ENCODE measurements at regions not wholly inside any gene's neighbourhood (a gene's known extent, or its start where the extent isn't known, plus 50 kb on each side); places are given as distances from the start of the nearest gene placed in this dataset.
A peak's percentile ranks its signal among the peaks of the same experiment; 100 is the strongest.

DNA sequence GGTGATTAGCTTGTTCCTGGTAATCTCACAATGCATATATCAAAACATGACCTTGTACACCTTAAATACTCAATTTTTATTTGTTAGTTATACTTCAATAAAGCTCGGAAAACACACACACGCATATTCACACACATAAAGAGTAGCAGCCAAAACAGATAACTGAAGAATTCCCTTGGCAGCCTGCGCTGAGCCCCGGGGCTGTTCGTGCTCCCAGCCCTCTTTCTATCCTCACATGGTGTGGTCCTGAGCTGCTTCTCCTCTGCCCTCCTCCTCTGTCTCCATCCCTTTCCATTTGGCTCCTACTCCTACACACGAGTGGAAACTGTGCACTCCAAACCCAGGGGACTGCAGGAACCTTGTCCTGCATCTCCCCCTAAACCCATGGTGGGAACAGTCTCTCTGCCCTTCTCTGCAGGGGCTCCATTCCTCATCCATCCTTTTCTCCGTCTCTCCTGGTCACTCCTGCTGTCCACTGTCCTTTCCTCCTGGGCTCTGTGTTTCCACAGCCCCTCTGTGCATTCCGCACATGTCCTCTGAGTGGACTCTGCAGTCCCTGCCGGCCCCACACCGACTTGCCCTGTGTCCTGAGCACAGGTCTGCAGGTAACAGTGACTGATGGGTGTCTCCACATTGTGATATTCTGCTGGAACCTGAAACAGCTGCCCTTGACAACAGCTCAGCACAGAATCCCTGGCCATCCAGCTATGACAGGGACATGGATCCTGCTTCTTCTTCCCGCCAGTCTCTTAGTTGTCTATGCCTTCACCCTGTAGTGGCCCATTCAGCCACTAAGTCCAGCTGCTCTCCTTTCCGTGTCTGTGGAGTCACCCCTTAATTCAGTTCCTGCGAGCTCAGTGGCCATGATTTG lies 216.8 kb upstream of the ZNF32 start:
- peaks cover 4% of the 10 kb centered on the region for H3K9me3 Mint-ChIP-seq
- H3K27me3 Mint-ChIP-seq = no peaks in the 10 kb centered on the region
- no peak overlapping the region for H3K4me3 Mint-ChIP-seq
- H3K36me3 Mint-ChIP-seq = no peaks in the 10 kb centered on the region
- no peak overlapping the region for H3K27ac Mint-ChIP-seq
- ATAC-seq = no peak
- no peaks in the 10 kb centered on the region for H3K4me1 Mint-ChIP-seq

DNA sequence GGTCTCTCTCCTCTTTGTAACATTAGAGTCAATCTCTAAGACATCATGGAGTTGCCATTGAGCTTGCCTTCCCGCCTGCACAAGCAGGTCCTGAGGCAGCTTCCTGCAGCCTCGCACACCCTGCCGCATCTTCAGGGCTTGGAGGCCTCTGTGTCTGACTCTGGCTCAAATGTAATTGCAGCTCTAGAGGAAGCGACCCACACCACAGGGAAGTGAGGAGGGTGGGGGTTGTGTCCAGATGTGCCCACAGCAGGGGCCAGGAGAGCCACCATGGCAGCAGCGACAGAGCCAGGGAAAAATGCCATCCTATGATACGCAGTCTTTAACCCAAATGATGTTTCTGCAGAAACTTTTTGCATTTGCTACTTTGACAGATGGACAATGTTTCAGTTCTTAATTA lies 216.0 kb upstream of the ZNF32 start:
- no peaks in the 10 kb centered on the region for H3K36me3 Mint-ChIP-seq

DNA sequence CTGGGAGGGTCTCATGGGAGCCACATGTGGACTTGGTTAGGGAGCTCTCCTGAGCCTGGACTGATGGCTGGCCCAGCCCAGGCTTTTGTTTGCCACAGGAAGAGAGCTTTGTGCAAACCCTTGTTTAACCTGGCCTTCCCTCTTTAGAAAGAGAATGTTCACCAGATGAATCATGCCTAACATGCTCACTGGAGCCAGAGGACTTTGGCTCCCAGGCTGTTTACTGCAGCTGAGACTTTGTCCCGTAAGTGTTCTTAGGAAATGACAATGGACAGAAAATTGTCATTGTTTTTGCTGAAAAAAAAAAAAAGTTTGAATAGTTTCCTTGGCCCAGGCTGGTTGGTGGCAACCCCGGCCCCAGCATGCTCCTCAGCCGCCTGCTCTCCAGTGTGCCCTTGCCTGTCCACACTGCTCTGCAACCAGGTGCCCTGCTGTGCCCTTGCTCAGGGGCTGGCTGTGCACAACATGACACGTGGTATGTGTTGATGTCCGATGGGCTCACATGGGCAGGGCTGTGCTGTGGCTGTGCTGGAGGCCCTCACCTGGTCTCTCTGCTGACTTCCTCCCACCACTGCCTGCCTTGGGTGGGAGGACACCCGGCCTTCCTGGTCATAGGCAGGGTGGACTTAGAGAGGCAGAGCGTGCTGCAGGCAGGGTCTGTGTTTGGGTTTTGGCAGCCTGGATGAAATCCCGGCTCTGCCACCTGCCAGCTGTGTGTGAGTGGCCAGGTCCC lies 215.3 kb upstream of the ZNF32 start:
- H3K4me3 Mint-ChIP-seq = no peak overlapping the region
- H3K4me1 Mint-ChIP-seq = no peaks in the 10 kb centered on the region
- peak; percentile 9 for ATAC-seq
- no peaks in the 10 kb centered on the region for H3K36me3 Mint-ChIP-seq
- no peak overlapping the region for H3K27ac Mint-ChIP-seq
- H3K9me3 Mint-ChIP-seq = peaks cover 4% of the 10 kb centered on the region
- no peaks in the 10 kb centered on the region for H3K27me3 Mint-ChIP-seq

More for the DNA sequence above, 216.0 kb upstream of the ZNF32 start:
- Mint-ChIP-seq H3K4me3 (no peak overlapping the region), H3K9me3 (peaks cover 4% of the 10 kb centered on the region), H3K4me1 (no peaks in the 10 kb centered on the region), H3K27ac (no peak overlapping the region), H3K27me3 (no peaks in the 10 kb centered on the region)
- no peak for ATAC-seq

DNA sequence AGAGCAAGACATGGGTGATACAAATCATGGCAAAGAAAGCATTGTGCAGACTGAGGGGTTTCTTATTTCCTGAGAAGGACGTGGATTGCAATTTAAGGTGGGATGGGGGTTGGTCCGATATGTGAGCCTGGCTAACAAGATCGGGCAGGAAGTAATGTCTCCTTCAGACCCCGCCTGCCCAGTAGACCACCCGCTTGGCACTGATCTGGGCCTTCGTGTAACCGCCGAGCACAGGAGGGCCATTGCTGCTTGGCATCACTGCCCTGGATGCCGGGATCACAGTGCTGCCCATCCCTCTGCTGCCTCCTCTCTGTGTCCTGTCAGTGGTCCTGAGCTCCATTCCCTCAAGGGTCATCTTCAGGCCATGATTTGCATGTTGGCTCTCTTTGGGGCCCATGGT lies 214.6 kb upstream of the ZNF32 start:
- no peak for ATAC-seq
- no peaks in the 10 kb centered on the region for H3K4me1 Mint-ChIP-seq
- no peaks in the 10 kb centered on the region for H3K36me3 Mint-ChIP-seq
- H3K27me3 Mint-ChIP-seq = no peaks in the 10 kb centered on the region
- no peak overlapping the region for H3K4me3 Mint-ChIP-seq
- H3K27ac Mint-ChIP-seq = no peak overlapping the region
- H3K9me3 Mint-ChIP-seq = peaks cover 4% of the 10 kb centered on the region

DNA sequence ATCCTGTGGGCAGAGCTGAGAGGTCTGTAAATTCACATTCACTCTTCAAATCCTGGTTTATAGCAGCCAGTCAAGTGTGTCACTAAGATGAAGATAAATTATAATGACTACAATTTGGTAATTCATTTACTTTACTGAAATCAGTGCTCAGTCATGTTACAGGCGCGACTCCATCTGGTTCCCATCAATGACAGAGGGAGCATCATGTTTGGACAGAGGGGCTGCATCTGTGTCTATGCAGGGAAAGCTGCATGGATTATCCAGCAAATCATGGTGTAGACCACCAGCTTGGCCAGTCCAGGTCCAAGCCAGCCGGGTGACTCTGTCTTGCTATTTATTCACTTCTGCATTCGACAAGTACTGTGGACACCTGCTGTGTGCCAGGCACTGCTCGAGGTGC lies 214.1 kb upstream of the ZNF32 start:
- Mint-ChIP-seq H3K9me3 (peaks cover 4% of the 10 kb centered on the region), H3K27ac (no peak overlapping the region), H3K27me3 (no peaks in the 10 kb centered on the region), H3K36me3 (no peaks in the 10 kb centered on the region), H3K4me3 (no peak overlapping the region), H3K4me1 (no peaks in the 10 kb centered on the region)
- ATAC-seq = no peak

DNA sequence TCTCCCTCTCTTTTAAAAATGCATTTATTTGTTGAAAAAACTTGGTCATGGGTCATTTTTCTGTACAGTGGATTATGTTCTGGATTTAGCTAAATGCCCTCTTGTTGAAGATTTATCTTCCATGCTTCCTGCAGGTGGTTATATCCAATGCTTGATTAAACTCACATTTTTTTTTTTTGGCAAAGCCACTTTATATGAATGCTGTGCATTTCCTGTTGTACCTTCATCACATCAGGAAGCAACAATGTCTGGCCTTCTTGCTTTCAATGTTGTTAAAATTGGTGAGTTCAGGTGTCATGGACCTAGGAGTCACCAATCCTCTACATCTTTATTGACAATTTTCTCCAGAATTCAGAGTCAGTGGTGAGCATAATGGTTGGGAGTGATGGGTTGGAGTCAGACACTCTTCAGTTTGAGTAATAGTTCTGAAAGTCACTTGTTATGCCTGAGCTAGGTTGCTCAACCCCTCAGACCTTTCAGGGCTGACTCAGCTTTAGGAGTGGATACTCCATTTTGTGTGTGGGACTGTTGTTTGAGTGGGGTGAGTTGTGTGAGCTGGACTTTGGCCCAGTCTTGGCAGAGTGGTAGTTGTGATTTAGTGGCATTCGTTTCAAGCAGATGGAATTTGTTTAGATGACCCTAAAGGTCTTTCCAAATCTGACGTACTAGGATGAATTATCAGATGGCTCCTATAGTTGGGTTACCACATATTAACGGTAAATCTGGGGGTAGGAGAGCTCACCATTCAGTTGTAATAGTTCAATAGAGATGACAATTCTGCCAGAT lies 213.5 kb upstream of the ZNF32 start:
- H3K27me3 Mint-ChIP-seq = no peaks in the 10 kb centered on the region
- no peaks in the 10 kb centered on the region for H3K4me1 Mint-ChIP-seq
- H3K4me3 Mint-ChIP-seq = no peak overlapping the region
- no peak for ATAC-seq
- no peak overlapping the region for H3K27ac Mint-ChIP-seq
- peaks cover 4% of the 10 kb centered on the region for H3K9me3 Mint-ChIP-seq
- H3K36me3 Mint-ChIP-seq = no peaks in the 10 kb centered on the region

DNA sequence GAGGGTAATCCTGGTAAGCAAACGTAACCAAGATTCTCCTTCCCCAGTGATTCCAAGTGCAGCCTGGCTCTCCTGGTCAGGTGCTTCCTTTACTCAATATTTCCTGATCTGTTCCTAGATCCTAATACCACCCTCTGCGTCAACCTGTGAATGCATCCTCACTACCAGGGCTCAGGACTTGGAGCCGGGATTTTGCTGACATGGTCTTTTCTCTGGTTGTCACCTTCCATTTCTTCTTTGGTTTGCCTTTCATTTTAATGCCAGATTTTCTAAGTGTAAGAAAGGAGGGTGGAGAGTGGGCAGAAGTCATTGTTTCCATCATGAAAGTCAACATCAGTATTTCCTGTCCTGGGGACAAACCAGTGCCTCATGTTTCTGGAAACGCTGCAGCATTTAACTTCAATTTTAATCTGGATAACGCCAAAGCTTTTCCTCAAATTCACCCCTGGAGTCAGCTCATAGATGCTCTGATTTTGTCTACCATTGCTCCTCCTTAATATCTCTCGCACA lies 210.4 kb upstream of the ZNF32 start:
- Mint-ChIP-seq H3K27me3 (no peaks in the 10 kb centered on the region), H3K4me1 (no peaks in the 10 kb centered on the region), H3K36me3 (no peaks in the 10 kb centered on the region), H3K4me3 (no peak overlapping the region), H3K27ac (no peak overlapping the region), H3K9me3 (peaks cover 4% of the 10 kb centered on the region)
- ATAC-seq = no peak

DNA sequence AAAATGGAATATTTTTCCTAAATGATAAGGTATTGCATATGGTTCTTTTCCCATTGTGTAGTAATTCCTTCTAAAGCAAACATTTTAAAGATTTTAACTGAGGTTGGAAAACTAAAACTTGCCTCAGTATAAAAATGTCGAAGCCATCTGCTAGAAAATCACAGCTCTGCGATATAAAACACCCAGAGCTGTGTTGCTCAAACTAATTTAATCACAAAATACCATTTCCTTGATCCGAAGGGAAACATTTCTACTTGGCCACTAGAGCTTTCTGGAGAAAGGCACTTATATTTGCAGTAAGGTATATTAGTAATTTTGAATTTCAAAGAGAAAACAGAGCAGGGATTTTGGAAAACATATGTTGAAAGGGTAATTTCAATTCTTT lies 209.2 kb upstream of the ZNF32 start:
- Mint-ChIP-seq H3K4me3 (no peak overlapping the region), H3K9me3 (peaks cover 4% of the 10 kb centered on the region), H3K36me3 (no peaks in the 10 kb centered on the region), H3K27me3 (no peaks in the 10 kb centered on the region), H3K27ac (no peak overlapping the region), H3K4me1 (no peaks in the 10 kb centered on the region)
- ATAC-seq = no peak

DNA sequence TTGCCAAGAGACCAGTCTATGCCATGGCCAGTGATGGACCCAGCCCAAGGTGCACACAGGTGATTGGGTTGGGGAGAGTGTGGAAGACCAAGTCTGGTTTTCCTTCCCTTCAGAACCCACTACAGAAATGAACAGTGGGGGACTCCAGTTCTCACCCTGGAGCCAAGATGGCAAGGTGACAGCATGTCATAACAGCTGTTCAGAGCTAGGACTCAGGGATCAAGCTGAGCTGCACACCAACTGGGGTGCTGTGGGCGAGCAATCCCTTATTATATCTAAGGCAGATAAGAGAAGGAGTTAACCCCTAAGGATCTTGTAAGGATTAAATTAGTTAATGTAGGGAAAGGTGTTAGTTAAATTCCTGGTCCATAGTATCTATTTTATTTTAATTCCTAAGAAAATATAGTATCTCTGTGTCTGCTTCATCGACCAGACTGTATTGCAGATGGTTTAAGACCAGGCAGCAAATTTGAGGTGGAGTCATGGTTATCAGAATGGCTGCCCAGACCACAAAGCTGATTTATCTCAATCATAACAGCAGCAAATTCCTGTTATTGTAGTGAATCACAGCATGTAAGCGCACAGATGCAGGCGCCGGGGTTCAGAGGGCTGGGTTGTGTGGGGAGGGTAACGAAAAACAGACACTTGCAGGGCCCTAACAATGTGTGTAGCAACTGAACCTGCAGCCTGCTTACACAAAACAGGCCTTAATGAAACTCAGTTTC lies 208.7 kb upstream of the ZNF32 start:
- no peak overlapping the region for H3K27ac Mint-ChIP-seq
- H3K4me3 Mint-ChIP-seq = no peak overlapping the region
- no peaks in the 10 kb centered on the region for H3K4me1 Mint-ChIP-seq
- peaks cover 4% of the 10 kb centered on the region for H3K9me3 Mint-ChIP-seq
- H3K27me3 Mint-ChIP-seq = no peaks in the 10 kb centered on the region
- no peak for ATAC-seq
- H3K36me3 Mint-ChIP-seq = no peaks in the 10 kb centered on the region

DNA sequence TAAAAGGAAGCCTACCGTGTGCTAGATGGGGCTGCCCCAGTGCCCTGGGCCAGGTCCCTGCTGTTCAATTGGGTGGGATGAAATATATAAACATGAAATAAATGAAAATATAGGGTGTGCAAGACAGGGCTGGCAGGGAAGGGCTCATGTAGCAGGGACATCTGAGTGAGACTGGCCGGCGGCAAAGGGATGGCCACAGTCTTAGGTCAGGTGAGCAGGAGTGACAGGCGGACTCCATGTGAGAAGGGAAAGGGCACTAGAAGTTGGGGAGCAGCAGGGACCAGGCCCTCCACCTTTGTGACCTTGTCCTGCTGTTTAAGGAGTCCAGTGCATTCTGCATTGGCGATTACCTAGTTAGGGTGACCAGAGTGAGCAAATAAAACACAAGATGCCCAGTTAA lies 207.6 kb upstream of the ZNF32 start:
- Mint-ChIP-seq H3K9me3 (no peaks in the 10 kb centered on the region), H3K36me3 (no peaks in the 10 kb centered on the region), H3K4me3 (no peak overlapping the region), H3K4me1 (no peaks in the 10 kb centered on the region), H3K27ac (no peak overlapping the region), H3K27me3 (no peaks in the 10 kb centered on the region)
- ATAC-seq = no peak

DNA sequence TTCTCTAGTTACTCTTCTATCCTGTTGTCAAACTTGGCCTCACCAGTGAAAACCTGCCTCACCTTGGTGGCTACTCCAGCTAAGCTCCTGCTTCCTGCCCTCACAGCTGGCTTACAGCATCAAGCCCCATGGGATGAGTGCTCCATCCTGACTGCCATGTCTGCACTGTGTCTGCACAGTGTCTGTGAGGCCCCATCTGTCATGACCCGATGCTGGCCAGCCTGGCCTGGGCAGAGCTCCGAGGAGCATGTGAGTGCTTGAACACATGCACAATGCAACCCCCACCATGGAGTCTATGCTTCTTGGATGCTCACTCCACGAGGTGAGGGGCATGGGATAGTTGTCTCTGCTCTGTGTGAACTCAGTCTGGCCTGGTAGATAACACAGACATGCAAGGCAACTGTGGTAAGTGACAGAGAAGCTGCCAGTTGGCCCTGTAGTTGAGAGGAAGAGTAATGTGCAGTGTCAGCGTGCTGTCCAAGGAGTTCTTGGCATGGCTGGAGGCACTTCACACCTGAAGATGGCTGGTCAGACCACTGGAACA lies 207.1 kb upstream of the ZNF32 start:
- H3K4me1 Mint-ChIP-seq = no peaks in the 10 kb centered on the region
- no peak overlapping the region for H3K4me3 Mint-ChIP-seq
- no peak overlapping the region for H3K27ac Mint-ChIP-seq
- H3K27me3 Mint-ChIP-seq = no peaks in the 10 kb centered on the region
- no peak for ATAC-seq
- no peaks in the 10 kb centered on the region for H3K36me3 Mint-ChIP-seq
- H3K9me3 Mint-ChIP-seq = no peaks in the 10 kb centered on the region

DNA sequence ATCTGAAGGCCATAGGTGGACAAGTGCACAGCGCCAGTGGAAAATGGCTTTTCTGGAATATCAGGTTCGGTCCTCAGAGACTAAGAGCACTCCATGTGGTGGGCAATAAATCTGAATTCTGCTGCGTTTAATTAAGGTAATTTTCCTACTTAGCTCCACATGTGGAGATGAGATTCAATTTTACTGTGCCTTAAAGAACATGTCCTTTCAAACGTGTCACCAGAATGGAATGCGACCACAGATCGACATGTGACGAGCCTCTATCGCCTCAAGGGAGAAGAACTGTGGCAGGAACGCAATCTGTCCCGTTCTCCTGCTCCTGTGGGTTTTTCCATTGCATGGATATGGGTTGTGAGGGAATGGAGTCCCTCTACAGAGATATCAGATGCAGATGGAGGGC lies 205.3 kb upstream of the ZNF32 start:
- Mint-ChIP-seq H3K9me3 (no peaks in the 10 kb centered on the region), H3K27me3 (no peaks in the 10 kb centered on the region), H3K4me1 (no peaks in the 10 kb centered on the region), H3K27ac (no peak overlapping the region), H3K4me3 (no peak overlapping the region), H3K36me3 (no peaks in the 10 kb centered on the region)
- no peak for ATAC-seq

DNA sequence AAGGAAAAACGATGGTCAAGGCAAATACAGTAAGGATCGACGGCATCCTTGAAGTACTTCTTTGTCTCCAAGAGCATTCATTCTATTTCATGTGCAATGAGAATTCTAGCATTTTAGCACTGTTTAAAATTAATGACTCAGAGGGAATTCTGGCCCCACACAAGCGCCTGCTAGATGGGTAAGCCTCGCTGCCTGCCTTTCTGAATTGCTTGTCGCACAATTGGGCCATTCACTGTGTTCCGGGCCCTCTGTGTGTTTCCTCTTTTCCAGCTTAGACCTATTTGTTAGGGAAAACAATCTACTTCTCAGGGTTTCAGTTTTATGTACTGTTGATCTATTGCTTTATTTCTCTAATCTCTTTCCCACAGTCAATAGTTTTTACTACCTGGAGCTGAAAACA lies 204.7 kb upstream of the ZNF32 start:
- Mint-ChIP-seq H3K4me3 (no peak overlapping the region), H3K4me1 (no peaks in the 10 kb centered on the region), H3K27me3 (no peaks in the 10 kb centered on the region), H3K36me3 (no peaks in the 10 kb centered on the region), H3K9me3 (no peaks in the 10 kb centered on the region), H3K27ac (no peak overlapping the region)
- no peak for ATAC-seq

DNA sequence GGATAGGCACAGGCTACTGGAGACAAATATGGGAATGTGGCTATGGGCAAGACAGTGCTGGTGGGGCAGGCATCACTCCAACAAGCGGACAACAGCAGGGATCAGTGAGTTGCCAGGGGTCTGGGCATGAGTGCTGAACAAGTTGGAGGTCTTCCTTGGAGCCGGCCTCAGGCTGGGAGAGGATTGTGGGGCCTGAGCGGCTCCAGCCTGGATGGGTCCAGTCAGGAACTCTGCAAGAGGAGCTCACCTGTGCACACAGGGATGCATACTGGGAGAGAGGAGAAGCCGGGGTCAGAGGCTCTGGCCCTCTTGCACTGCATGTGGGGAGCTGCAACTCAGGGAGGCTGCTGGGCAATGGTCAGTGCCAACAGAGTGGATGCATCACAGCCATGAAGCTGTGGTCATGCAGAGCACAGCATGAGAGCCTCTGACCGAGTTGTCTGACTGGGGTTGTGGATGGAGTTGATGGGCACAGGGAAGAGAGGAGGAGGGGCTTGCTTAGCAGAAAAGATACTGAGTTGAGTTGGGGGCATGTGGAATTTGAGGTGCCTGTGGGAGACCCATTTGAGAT lies 204.0 kb upstream of the ZNF32 start:
- H3K9me3 Mint-ChIP-seq = no peaks in the 10 kb centered on the region

More for the DNA sequence above, 204.0 kb upstream of the ZNF32 start:
- H3K27me3 Mint-ChIP-seq = no peaks in the 10 kb centered on the region
- ATAC-seq = no peak
- no peaks in the 10 kb centered on the region for H3K36me3 Mint-ChIP-seq
- H3K27ac Mint-ChIP-seq = no peak overlapping the region
- no peaks in the 10 kb centered on the region for H3K4me1 Mint-ChIP-seq
- no peak overlapping the region for H3K4me3 Mint-ChIP-seq
